Astrocyte (in vitro differentiated cells and primary cell): ENCODE measurements at regions not wholly inside any gene's neighbourhood (a gene's known extent, or its start where the extent isn't known, plus 50 kb on each side); places are given as distances from the start of the nearest gene placed in this dataset.
"Not testable (repeated sequence)": the region's sequence is repeated elsewhere in the genome, so short reads cannot be mapped to it uniquely, and the experiment has no call there.

Experiments used
- DNase-seq: peaks from one replicate; pipeline ENCODE4 v3.0.0-alpha.2; 2010; ENCODE audit warnings: low read depth
- FAIRE-seq: peaks from 2 replicates; lab custom pipeline; 2011; peaks lifted over from hg19 to GRCh38; lab: Jason Lieb, UNC
- H2AFZ ChIP-seq: 2 replicates; pipeline ENCODE4 v1.6.0; 2012; ENCODE audit warnings: low read depth, low read length, inconsistent platforms
- H3K27ac ChIP-seq: 2 replicates; pipeline ENCODE4 v1.5.1; 2011; ENCODE audit warnings: low read depth, low read length, inconsistent platforms
- H3K27me3 ChIP-seq: 2 replicates; pipeline ENCODE4 v1.6.0; 2011; ENCODE audit warnings: low read length, inconsistent platforms; ENCODE audit not compliant: insufficient read depth
- H3K36me3 ChIP-seq: 2 replicates; pipeline ENCODE4 v1.5.1; 2011; ENCODE audit warnings: low read length, inconsistent platforms; ENCODE audit not compliant: insufficient read depth
- H3K4me1 ChIP-seq: 2 replicates; pipeline ENCODE4 v1.5.1; 2011; ENCODE audit warnings: low read length, inconsistent platforms; ENCODE audit not compliant: insufficient read depth
- H3K4me2 ChIP-seq: 2 replicates; pipeline ENCODE4 v1.6.0; 2012; ENCODE audit warnings: low read length, inconsistent platforms
- H3K4me3 ChIP-seq: 2 replicates; pipeline ENCODE4 v1.5.1; 2011; ENCODE audit warnings: low read depth, mild to moderate bottlenecking, low read length, inconsistent platforms; ENCODE audit not compliant: insufficient read depth
- H3K79me2 ChIP-seq: 2 replicates; pipeline ENCODE4 v1.6.0; 2012; ENCODE audit warnings: mild to moderate bottlenecking, low read length, inconsistent platforms; ENCODE audit not compliant: insufficient read depth
- H3K9ac ChIP-seq: 2 replicates; pipeline ENCODE4 v1.6.0; 2012; ENCODE audit warnings: mild to moderate bottlenecking, low read length, inconsistent platforms
- H3K9me3 ChIP-seq: 2 replicates; pipeline ENCODE4 v1.5.1; 2012; ENCODE audit warnings: low read depth, mild to moderate bottlenecking, low read length, inconsistent platforms; ENCODE audit not compliant: insufficient read depth
- H4K20me1 ChIP-seq: 2 replicates; pipeline ENCODE4 v1.6.0; 2012; ENCODE audit warnings: low read length, inconsistent platforms; ENCODE audit not compliant: insufficient read depth
- H3K27ac Mint-ChIP-seq: one replicate; pipeline ENCODE4 v1.8.0; 2021; ENCODE audit warnings: mild to moderate bottlenecking, mixed read lengths; ENCODE audit not compliant: unreplicated experiment
- H3K27me3 Mint-ChIP-seq: one replicate; pipeline ENCODE4 v1.8.0; 2021; ENCODE audit warnings: low read depth, mixed read lengths; ENCODE audit not compliant: unreplicated experiment
- H3K36me3 Mint-ChIP-seq: one replicate; pipeline ENCODE4 v1.8.0; 2021; ENCODE audit warnings: low read depth, mixed read lengths; ENCODE audit not compliant: unreplicated experiment
- H3K4me1 Mint-ChIP-seq: one replicate; pipeline ENCODE4 v1.8.0; 2021; ENCODE audit warnings: low read depth, mixed read lengths; ENCODE audit not compliant: unreplicated experiment
- H3K4me3 Mint-ChIP-seq: one replicate; pipeline ENCODE4 v1.8.0; 2021; ENCODE audit warnings: mild to moderate bottlenecking, moderate library complexity, mixed read lengths; ENCODE audit not compliant: unreplicated experiment
- H3K9me3 Mint-ChIP-seq: one replicate; pipeline ENCODE4 v1.8.0; 2021; ENCODE audit warnings: mild to moderate bottlenecking, mixed read lengths; ENCODE audit not compliant: unreplicated experiment
- CTCF ChIP-seq: IDR thresholded peaks from 2 replicates; pipeline ENCODE4 v1.5.1; 2011; ENCODE audit warnings: low read depth, mild to moderate bottlenecking, inconsistent platforms, low read length, moderate library complexity; ENCODE audit not compliant: insufficient read depth
- EZH2 ChIP-seq: IDR thresholded peaks from 2 replicates; pipeline ENCODE4 v1.6.1; 2012; ENCODE audit warnings: mild to moderate bottlenecking, low read length, inconsistent platforms; ENCODE audit not compliant: insufficient read depth

- H3K4me1 Mint-ChIP-seq, result no peaks in the 10 kb centered on the region
- H3K9me3 Mint-ChIP-seq, result peaks cover 6% of the 10 kb centered on the region
- H3K4me2 ChIP-seq, result no peak overlapping the region
- no peak overlapping the region for H3K27ac ChIP-seq
- no peaks in the 10 kb centered on the region for H3K36me3 Mint-ChIP-seq
- DNase-seq, result no peak
- no peak overlapping the region for H3K9ac ChIP-seq
- no peaks in the 10 kb centered on the region for H3K27me3 Mint-ChIP-seq
- FAIRE-seq, result no peak
- H3K36me3 ChIP-seq, result no peaks in the 10 kb centered on the region
- H3K27me3 ChIP-seq, result no peaks in the 10 kb centered on the region
- no peaks in the 10 kb centered on the region for H3K4me1 ChIP-seq
- no peak overlapping the region for H3K4me3 Mint-ChIP-seq
- no peaks in the 10 kb centered on the region for H3K79me2 ChIP-seq
- no peak overlapping the region for H2AFZ ChIP-seq
- H3K9me3 ChIP-seq, result no peaks in the 10 kb centered on the region
- H3K4me3 ChIP-seq, result no peak overlapping the region
- no peak for TF ChIP-seq EZH2
- no peak for TF ChIP-seq CTCF
- H4K20me1 ChIP-seq, result no peaks in the 10 kb centered on the region
- no peak overlapping the region for H3K27ac Mint-ChIP-seq
These were observed 918.4 kb downstream of the MCTP2 start for GRCh38 chr15:95149771-95150170.

GRCh38 chr15:95150466-95150865 lies 919.1 kb downstream of the MCTP2 start:
- no peaks in the 10 kb centered on the region for H3K4me1 Mint-ChIP-seq
- no peaks in the 10 kb centered on the region for H3K27me3 Mint-ChIP-seq
- TF ChIP-seq CTCF (no peak), EZH2 (no peak)
- H3K9ac ChIP-seq, result no peak overlapping the region
- H3K36me3 ChIP-seq, result no peaks in the 10 kb centered on the region
- peaks cover 9% of the 10 kb centered on the region for H3K9me3 Mint-ChIP-seq
- H4K20me1 ChIP-seq, result no peaks in the 10 kb centered on the region
- no peak overlapping the region for H3K4me3 Mint-ChIP-seq
- H3K36me3 Mint-ChIP-seq, result no peaks in the 10 kb centered on the region
- no peak overlapping the region for H2AFZ ChIP-seq
- H3K4me3 ChIP-seq, result no peak overlapping the region
- no peaks in the 10 kb centered on the region for H3K9me3 ChIP-seq
- no peaks in the 10 kb centered on the region for H3K79me2 ChIP-seq
- no peak overlapping the region for H3K27ac Mint-ChIP-seq
- H3K27ac ChIP-seq, result no peak overlapping the region
- H3K27me3 ChIP-seq, result no peaks in the 10 kb centered on the region
- DNase-seq (no peak), FAIRE-seq (no peak)
- H3K4me1 ChIP-seq, result no peaks in the 10 kb centered on the region
- H3K4me2 ChIP-seq, result no peak overlapping the region

- Histone ChIP-seq H3K4me3 (no peak overlapping the region), H3K9me3 (no peaks in the 10 kb centered on the region), H3K4me1 (no peaks in the 10 kb centered on the region), H2AFZ (no peak overlapping the region), H3K27ac (no peak overlapping the region), H4K20me1 (no peaks in the 10 kb centered on the region), H3K79me2 (no peaks in the 10 kb centered on the region), H3K9ac (no peak overlapping the region), H3K36me3 (no peaks in the 10 kb centered on the region), H3K4me2 (no peak overlapping the region), H3K27me3 (no peaks in the 10 kb centered on the region)
- Mint-ChIP-seq H3K27ac (no peak overlapping the region), H3K4me1 (no peaks in the 10 kb centered on the region), H3K36me3 (no peaks in the 10 kb centered on the region), H3K9me3 (peaks cover 14% of the 10 kb centered on the region), H3K4me3 (no peak overlapping the region), H3K27me3 (no peaks in the 10 kb centered on the region)
- DNase-seq (peak; percentile 49), FAIRE-seq (no peak)
- no peak for TF ChIP-seq CTCF
- TF ChIP-seq EZH2, result no peak
These were observed 921.4 kb downstream of the MCTP2 start for GRCh38 chr15:95152741-95153140.

GRCh38 chr15:95153201-95153600 lies 921.8 kb downstream of the MCTP2 start:
- not testable (repeated sequence) for H3K36me3 ChIP-seq, H3K36me3 Mint-ChIP-seq, H3K79me2 ChIP-seq, H3K27me3 Mint-ChIP-seq, H3K9me3 ChIP-seq, H2AFZ ChIP-seq, H3K9ac ChIP-seq, H3K4me1 ChIP-seq, H3K4me1 Mint-ChIP-seq, H3K27ac ChIP-seq, FAIRE-seq, H4K20me1 ChIP-seq, H3K27me3 ChIP-seq, DNase-seq, H3K4me2 ChIP-seq, H3K4me3 ChIP-seq, H3K4me3 Mint-ChIP-seq, H3K27ac Mint-ChIP-seq
- peaks cover 14% of the 10 kb centered on the region for H3K9me3 Mint-ChIP-seq
